ENCODE measurements at regions not wholly inside any gene's neighbourhood (a gene's known extent, or its start where the extent isn't known, plus 50 kb on each side); places are given as distances from the start of the nearest gene placed in this dataset.

GRCh38 chr7:125670926-125671572, 741.4 kb upstream of the POT1 start:
- peak in 1 of 2 donors; percentile 48 for DNase-seq (ENCODE audit: low read depth in 2 of 2)

- no peak for DNase-seq (ENCODE audit: low read depth in 2 of 2)
Observed at GRCh38 chr7:125668321-125668993, 738.8 kb upstream of the POT1 start.

GRCh38 chr7:125664625-125665024, 735.0 kb upstream of the POT1 start:
- DNase-seq (ENCODE audit: low read depth in 2 of 2) = no peak

GRCh38 chr7:125663961-125664360, 734.3 kb upstream of the POT1 start:
- DNase-seq (ENCODE audit: low read depth in 2 of 2) = no peak

- DNase-seq (ENCODE audit: low read depth in 2 of 2) = no peak
Observed at GRCh38 chr7:125661677-125662076, 732.1 kb upstream of the POT1 start.

GRCh38 chr7:125661006-125661405, 731.4 kb upstream of the POT1 start:
- no peak for DNase-seq (ENCODE audit: low read depth in 2 of 2)

- no peak for DNase-seq (ENCODE audit: low read depth in 2 of 2)
Observed at GRCh38 chr7:125654076-125654475, 724.5 kb upstream of the POT1 start.

- DNase-seq (ENCODE audit: low read depth in 2 of 2) = no peak
Observed at GRCh38 chr7:125651823-125652528, 722.4 kb upstream of the POT1 start.

GRCh38 chr7:125648543-125648942, 718.9 kb upstream of the POT1 start:
- DNase-seq (ENCODE audit: low read depth in 2 of 2) = no peak

- no peak for DNase-seq (ENCODE audit: low read depth in 2 of 2)
Observed at GRCh38 chr7:125645770-125646169, 716.1 kb upstream of the POT1 start.

- DNase-seq (ENCODE audit: low read depth in 2 of 2) = no peak
Observed at GRCh38 chr7:125644109-125644508, 714.5 kb upstream of the POT1 start.

- DNase-seq (ENCODE audit: low read depth in 2 of 2) = no peak
Observed at GRCh38 chr7:125643302-125643701, 713.7 kb upstream of the POT1 start.

GRCh38 chr7:125641884-125642283, 712.3 kb upstream of the POT1 start:
- no peak for DNase-seq (ENCODE audit: low read depth in 2 of 2)

- DNase-seq (ENCODE audit: low read depth in 2 of 2) = no peak
Observed at GRCh38 chr7:125636320-125636962, 706.8 kb upstream of the POT1 start.

GRCh38 chr7:125618516-125618915, 688.9 kb upstream of the POT1 start:
- no peak for DNase-seq (ENCODE audit: low read depth in 2 of 2)

GRCh38 chr7:125611582-125611981, 682.0 kb upstream of the POT1 start:
- no peak for DNase-seq (ENCODE audit: low read depth in 2 of 2)

- no peak for DNase-seq (ENCODE audit: low read depth in 2 of 2)
Observed at GRCh38 chr7:125606671-125607070, 677.0 kb upstream of the POT1 start.

- no peak for DNase-seq (ENCODE audit: low read depth in 2 of 2)
Observed at GRCh38 chr7:125605241-125605640, 675.6 kb upstream of the POT1 start.

- no peak for DNase-seq (ENCODE audit: low read depth in 2 of 2)
Observed at GRCh38 chr7:125602441-125602840, 672.8 kb upstream of the POT1 start.

- DNase-seq (ENCODE audit: low read depth in 2 of 2) = no peak
Observed at GRCh38 chr7:125599387-125599786, 669.8 kb upstream of the POT1 start.

GRCh38 chr7:125592331-125592730, 662.7 kb upstream of the POT1 start:
- DNase-seq (ENCODE audit: low read depth in 2 of 2) = no peak

- DNase-seq (ENCODE audit: low read depth in 2 of 2) = no peak
Observed at GRCh38 chr7:125573126-125573525, 643.5 kb upstream of the POT1 start.

All from dermis microvascular lymphatic vessel endothelial cell (primary cell).